Nephron (organoid): ENCODE measurements at regions not wholly inside any gene's neighbourhood (a gene's known extent, or its start where the extent isn't known, plus 50 kb on each side); places are given as distances from the start of the nearest gene placed in this dataset.
A peak's percentile ranks its signal among the peaks of the same experiment; 100 is the strongest.

Experiments
- H3K27ac Mint-ChIP-seq, 3 experiments: 2 replicates each; pipeline ENCODE4 v1.8.0; 2020; ENCODE audit warnings: mixed read lengths in 3 of 3, mild to moderate bottlenecking in 2 of 3, moderate library complexity in 1 of 3
- H3K27me3 Mint-ChIP-seq: 2 replicates; pipeline ENCODE4 v1.8.0; 2021; ENCODE audit warnings: low read depth, mild to moderate bottlenecking, moderate library complexity, mixed read lengths
- H3K36me3 Mint-ChIP-seq: 2 replicates; pipeline ENCODE4 v1.8.0; 2020; ENCODE audit warnings: low read depth, mixed read lengths
- H3K4me1 Mint-ChIP-seq: 2 replicates; pipeline ENCODE4 v1.8.0; 2020; ENCODE audit warnings: mixed read lengths
- H3K4me3 Mint-ChIP-seq, 3 experiments: 2 replicates each; pipeline ENCODE4 v1.8.0; 2020; ENCODE audit warnings: mild to moderate bottlenecking in 3 of 3, mixed read lengths in 3 of 3, moderate library complexity in 2 of 3
- H3K9me3 Mint-ChIP-seq: 2 replicates; pipeline ENCODE4 v1.8.0; 2020; ENCODE audit warnings: mixed read lengths
- TF ChIP-seq, protein P1 (sequence below), 3 experiments: fragments of 200-600 bp; sonication (generic); IDR thresholded peaks; one replicate each; pipeline ENCODE4 v1.5.0; 2021; ENCODE audit warnings: antibody characterized with exemption in 3 of 3; ENCODE audit not compliant: unreplicated experiment in 3 of 3

GRCh38 chr2:6506859-6507258, 358.8 kb downstream of the CMPK2 start:
- no peak overlapping the region for H3K4me3 Mint-ChIP-seq

DNA sequence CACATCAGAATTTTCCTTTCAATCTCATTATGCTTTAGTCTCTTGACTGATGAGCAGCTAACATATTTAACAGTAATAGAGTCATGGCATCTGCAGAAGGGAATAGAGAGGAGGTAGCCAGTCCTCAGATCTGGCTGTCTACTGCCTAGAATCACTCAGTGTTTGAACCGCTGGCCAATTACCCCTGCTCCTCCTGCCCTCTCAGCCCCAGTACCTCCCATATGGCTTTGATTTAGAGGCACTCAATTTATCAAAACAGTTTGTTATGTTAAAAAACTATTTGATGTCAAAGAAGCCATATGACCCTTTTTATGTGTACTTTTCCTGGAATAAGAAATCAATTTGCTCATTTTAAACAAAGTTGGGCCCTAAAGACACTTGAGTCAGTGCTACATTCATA, 355.2 kb downstream of the CMPK2 start:
- H3K36me3 Mint-ChIP-seq: no peaks in the 10 kb centered on the region
- H3K27ac Mint-ChIP-seq: peak overlapping the region in 1 of 3 experiments; percentile 11
- no peak overlapping the region for H3K4me3 Mint-ChIP-seq
- H3K4me1 Mint-ChIP-seq: peaks cover 24% of the 10 kb centered on the region
- TF ChIP-seq, protein P1, sequence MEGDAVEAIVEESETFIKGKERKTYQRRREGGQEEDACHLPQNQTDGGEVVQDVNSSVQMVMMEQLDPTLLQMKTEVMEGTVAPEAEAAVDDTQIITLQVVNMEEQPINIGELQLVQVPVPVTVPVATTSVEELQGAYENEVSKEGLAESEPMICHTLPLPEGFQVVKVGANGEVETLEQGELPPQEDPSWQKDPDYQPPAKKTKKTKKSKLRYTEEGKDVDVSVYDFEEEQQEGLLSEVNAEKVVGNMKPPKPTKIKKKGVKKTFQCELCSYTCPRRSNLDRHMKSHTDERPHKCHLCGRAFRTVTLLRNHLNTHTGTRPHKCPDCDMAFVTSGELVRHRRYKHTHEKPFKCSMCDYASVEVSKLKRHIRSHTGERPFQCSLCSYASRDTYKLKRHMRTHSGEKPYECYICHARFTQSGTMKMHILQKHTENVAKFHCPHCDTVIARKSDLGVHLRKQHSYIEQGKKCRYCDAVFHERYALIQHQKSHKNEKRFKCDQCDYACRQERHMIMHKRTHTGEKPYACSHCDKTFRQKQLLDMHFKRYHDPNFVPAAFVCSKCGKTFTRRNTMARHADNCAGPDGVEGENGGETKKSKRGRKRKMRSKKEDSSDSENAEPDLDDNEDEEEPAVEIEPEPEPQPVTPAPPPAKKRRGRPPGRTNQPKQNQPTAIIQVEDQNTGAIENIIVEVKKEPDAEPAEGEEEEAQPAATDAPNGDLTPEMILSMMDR (IDR thresholded peaks at IDR 0.05; ENCODE audit: unreplicated experiment in 3 of 3): no peak
- no peaks in the 10 kb centered on the region for H3K9me3 Mint-ChIP-seq
- peaks cover 22% of the 10 kb centered on the region for H3K27me3 Mint-ChIP-seq

More at GRCh38 chr2:6506859-6507258, 358.8 kb downstream of the CMPK2 start:
- Mint-ChIP-seq H3K27ac (peak overlapping the region; percentile 1 to 64 (median 5)), H3K27me3 (peaks cover 15% of the 10 kb centered on the region), H3K36me3 (no peaks in the 10 kb centered on the region), H3K9me3 (no peaks in the 10 kb centered on the region), H3K4me1 (peaks cover 24% of the 10 kb centered on the region)
- TF ChIP-seq, protein P1 (IDR thresholded peaks at IDR 0.05; ENCODE audit: unreplicated experiment in 3 of 3): no peak

GRCh38 chr2:6512589-6512988, 353.1 kb downstream of the CMPK2 start:
- no peaks in the 10 kb centered on the region for H3K9me3 Mint-ChIP-seq

DNA sequence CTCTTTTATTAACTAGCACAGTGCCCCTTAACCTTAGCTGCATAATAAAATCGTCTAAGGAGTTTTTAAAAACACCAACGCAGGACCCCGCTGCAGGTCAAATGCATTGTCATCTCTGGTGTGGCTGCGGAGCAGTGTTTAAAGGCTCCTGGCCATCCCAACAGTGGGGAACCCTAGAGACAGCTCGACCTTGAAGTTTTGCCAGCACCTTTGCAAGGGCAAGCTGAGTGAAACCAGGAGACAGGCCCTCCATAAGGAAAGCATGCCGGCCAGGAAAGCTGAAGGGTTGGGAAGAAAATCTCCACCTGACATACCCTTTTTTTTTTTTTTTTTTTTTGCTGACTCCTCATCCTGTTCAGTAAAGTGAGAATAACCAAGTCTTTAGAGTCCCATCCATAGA, 349.0 kb downstream of the CMPK2 start:
- Mint-ChIP-seq H3K4me1 (no peaks in the 10 kb centered on the region), H3K36me3 (no peaks in the 10 kb centered on the region), H3K9me3 (no peaks in the 10 kb centered on the region), H3K27me3 (peaks cover 17% of the 10 kb centered on the region), H3K27ac (no peak overlapping the region), H3K4me3 (no peak overlapping the region)
- TF ChIP-seq, protein P1 (IDR thresholded peaks at IDR 0.05; ENCODE audit: unreplicated experiment in 3 of 3): no peak

More at GRCh38 chr2:6512589-6512988, 353.1 kb downstream of the CMPK2 start:
- Mint-ChIP-seq H3K4me3 (no peak overlapping the region), H3K27me3 (peaks cover 27% of the 10 kb centered on the region), H3K4me1 (peaks cover 4% of the 10 kb centered on the region), H3K27ac (no peak overlapping the region), H3K36me3 (no peaks in the 10 kb centered on the region)
- TF ChIP-seq, protein P1 (IDR thresholded peaks at IDR 0.05; ENCODE audit: unreplicated experiment in 3 of 3): no peak

GRCh38 chr2:6518361-6518760, 347.3 kb downstream of the CMPK2 start:
- Mint-ChIP-seq H3K9me3 (no peaks in the 10 kb centered on the region), H3K27me3 (peaks cover 8% of the 10 kb centered on the region), H3K27ac (no peak overlapping the region)

GRCh38 chr2:6523476-6523875, 342.2 kb downstream of the CMPK2 start:
- Mint-ChIP-seq H3K4me1 (peaks cover 30% of the 10 kb centered on the region), H3K36me3 (no peaks in the 10 kb centered on the region), H3K9me3 (no peaks in the 10 kb centered on the region), H3K27ac (no peak overlapping the region), H3K27me3 (no peaks in the 10 kb centered on the region), H3K4me3 (no peak overlapping the region)
- TF ChIP-seq, protein P1 (IDR thresholded peaks at IDR 0.05; ENCODE audit: unreplicated experiment in 3 of 3): no peak

More at GRCh38 chr2:6518361-6518760, 347.3 kb downstream of the CMPK2 start:
- no peak overlapping the region for H3K4me3 Mint-ChIP-seq
- H3K36me3 Mint-ChIP-seq: no peaks in the 10 kb centered on the region
- peaks cover under 1% of the 10 kb centered on the region for H3K4me1 Mint-ChIP-seq
- TF ChIP-seq, protein P1 (IDR thresholded peaks at IDR 0.05; ENCODE audit: unreplicated experiment in 3 of 3): no peak
